ENCODE measurements at regions not wholly inside any gene's neighbourhood (a gene's known extent, or its start where the extent isn't known, plus 50 kb on each side); places are given as distances from the start of the nearest gene placed in this dataset.

DNA sequence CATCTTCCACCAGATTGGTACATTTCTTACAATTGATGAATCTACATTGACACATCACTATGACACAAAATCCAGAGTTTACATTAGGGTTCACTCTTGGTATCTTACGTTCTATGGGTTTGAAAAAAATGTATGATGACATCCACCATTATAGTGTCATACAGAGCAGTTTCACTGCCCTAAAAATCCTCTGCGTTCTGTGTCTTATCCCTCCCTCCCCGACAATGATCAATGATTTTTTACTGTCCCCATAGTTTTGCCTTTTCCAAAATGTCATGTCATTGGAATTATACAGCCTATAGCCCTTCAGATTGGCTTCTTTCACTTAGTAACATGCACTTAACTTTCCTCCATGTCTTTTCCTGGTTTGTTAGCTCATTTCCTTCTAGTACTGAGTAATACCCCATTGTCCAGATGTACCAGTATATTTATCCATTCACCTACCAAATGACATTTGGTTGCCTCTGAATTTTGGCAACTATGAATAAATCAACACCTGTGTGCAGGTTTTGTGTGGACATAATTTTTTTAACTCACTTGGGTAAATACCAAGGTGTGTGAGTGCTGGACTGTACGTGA, 80.9 kb upstream of the CDC42BPA start:
- no peak overlapping the region for H3K27ac ChIP-seq (ENCODE audit: low read depth in 2 of 2, low read length in 1 of 2)
- H3K27me3 ChIP-seq (ENCODE audit: control insufficient read depth in 1 of 2, insufficient read depth in 2 of 2, low read length in 2 of 2), result no peaks in the 10 kb centered on the region
- 81 to 86% methylated on average over 4 of the region's 4 CpGs for WGBS, 2 donors
- peaks cover 0 to 2% of the 10 kb centered on the region in 2 donors for H3K9me3 ChIP-seq (ENCODE audit: control insufficient read depth in 2 of 2, insufficient read depth in 1 of 2, low read depth in 1 of 2, low read length in 1 of 2)
- no peak overlapping the region for H3K4me3 ChIP-seq (ENCODE audit: low read depth in 1 of 2, low read length in 2 of 2)
- H3K4me1 ChIP-seq (ENCODE audit: control insufficient read depth in 2 of 2, insufficient read depth in 2 of 2, low read length in 1 of 2), result no peaks in the 10 kb centered on the region
- H3K36me3 ChIP-seq (ENCODE audit: control insufficient read depth in 2 of 2, insufficient read depth in 2 of 2, low read length in 1 of 2), result no peaks in the 10 kb centered on the region

DNA sequence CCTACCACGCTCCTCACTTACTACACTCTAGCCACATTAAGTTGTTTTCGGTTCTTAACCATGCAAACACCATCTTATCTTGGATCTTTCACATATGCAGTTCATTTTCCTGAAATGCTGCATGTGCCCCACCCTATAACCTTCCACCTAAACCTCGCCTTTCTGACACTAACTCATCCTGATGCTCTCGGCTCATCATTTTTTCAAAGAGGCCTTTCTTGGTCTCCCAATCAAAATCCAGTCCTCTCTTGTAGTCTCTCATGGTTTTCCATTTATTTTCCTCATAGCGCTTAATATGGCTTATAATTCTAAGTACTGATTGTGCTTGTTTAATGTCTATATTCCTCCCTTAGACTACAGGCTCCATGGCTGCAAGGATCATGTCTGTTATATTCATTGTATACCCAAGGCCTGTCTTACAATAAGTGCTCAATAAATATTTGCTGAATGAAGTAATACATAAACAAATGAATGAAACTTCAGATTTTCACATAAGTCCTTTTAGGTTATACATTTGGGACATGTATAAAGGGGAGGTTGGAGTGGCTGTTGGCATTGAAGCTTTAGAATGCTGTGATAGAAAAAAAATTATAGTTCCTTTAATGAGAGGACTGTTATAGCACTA, 79.2 kb upstream of the CDC42BPA start:
- no peaks in the 10 kb centered on the region for H3K27me3 ChIP-seq (ENCODE audit: control insufficient read depth in 1 of 2, insufficient read depth in 2 of 2, low read length in 2 of 2)
- 84 to 89% methylated on average over 5 of the region's 5 CpGs for WGBS, 2 donors
- H3K36me3 ChIP-seq (ENCODE audit: control insufficient read depth in 2 of 2, insufficient read depth in 2 of 2, low read length in 1 of 2), result no peaks in the 10 kb centered on the region
- H3K27ac ChIP-seq (ENCODE audit: low read depth in 2 of 2, low read length in 1 of 2), result no peak overlapping the region
- peaks cover 0 to 2% of the 10 kb centered on the region in 2 donors for H3K9me3 ChIP-seq (ENCODE audit: control insufficient read depth in 2 of 2, insufficient read depth in 1 of 2, low read depth in 1 of 2, low read length in 1 of 2)
- no peaks in the 10 kb centered on the region for H3K4me1 ChIP-seq (ENCODE audit: control insufficient read depth in 2 of 2, insufficient read depth in 2 of 2, low read length in 1 of 2)
- H3K4me3 ChIP-seq (ENCODE audit: low read depth in 1 of 2, low read length in 2 of 2), result no peak overlapping the region

DNA sequence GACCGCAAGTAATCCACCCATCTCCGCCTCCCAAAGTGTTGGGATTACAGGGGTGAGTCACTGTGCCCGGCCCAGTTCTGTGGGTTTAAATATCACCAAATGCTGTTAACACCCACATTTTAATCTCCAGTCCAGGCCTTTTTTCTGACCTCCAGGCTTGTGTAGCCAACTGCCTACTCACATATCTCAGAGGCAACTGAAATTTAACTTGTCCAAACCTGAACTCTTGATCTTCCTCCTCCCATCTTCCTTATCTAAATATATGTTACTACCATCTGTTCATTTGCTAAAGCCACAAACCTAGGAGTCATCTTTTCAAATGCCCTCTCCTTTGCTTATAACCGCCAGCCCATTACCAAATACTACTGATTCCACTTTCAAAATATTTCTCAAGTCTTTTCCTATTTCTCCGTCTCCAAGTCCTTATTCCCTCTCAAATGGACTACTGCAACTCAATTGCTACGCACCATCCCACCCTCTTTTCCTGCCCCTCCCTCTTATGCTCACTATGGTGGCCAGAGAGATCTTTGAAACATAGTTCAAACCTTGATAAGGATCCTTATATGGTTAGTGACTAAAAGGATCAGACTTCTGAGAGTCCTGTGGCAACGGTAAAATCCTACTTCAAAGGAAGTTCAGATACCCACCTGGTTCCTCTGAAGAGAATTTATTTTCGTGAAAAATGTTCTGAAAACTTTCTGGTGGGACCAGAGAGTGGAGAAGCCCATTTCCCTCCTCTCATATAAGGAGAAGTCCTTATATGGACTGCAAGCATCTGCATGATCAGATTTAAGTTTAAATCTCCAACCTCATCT, 78.5 kb upstream of the CDC42BPA start:
- H3K36me3 ChIP-seq (ENCODE audit: control insufficient read depth in 2 of 2, insufficient read depth in 2 of 2, low read length in 1 of 2), result no peaks in the 10 kb centered on the region
- H3K4me1 ChIP-seq (ENCODE audit: control insufficient read depth in 2 of 2, insufficient read depth in 2 of 2, low read length in 1 of 2), result no peaks in the 10 kb centered on the region
- no peak overlapping the region for H3K4me3 ChIP-seq (ENCODE audit: low read depth in 1 of 2, low read length in 2 of 2)
- H3K27me3 ChIP-seq (ENCODE audit: control insufficient read depth in 1 of 2, insufficient read depth in 2 of 2, low read length in 2 of 2), result no peaks in the 10 kb centered on the region
- H3K9me3 ChIP-seq (ENCODE audit: control insufficient read depth in 2 of 2, insufficient read depth in 1 of 2, low read depth in 1 of 2, low read length in 1 of 2), result no peaks in the 10 kb centered on the region
- H3K27ac ChIP-seq (ENCODE audit: low read depth in 2 of 2, low read length in 1 of 2), result no peak overlapping the region
- WGBS, 2 donors, result 67 to 79% methylated on average over 8 of the region's 8 CpGs

DNA sequence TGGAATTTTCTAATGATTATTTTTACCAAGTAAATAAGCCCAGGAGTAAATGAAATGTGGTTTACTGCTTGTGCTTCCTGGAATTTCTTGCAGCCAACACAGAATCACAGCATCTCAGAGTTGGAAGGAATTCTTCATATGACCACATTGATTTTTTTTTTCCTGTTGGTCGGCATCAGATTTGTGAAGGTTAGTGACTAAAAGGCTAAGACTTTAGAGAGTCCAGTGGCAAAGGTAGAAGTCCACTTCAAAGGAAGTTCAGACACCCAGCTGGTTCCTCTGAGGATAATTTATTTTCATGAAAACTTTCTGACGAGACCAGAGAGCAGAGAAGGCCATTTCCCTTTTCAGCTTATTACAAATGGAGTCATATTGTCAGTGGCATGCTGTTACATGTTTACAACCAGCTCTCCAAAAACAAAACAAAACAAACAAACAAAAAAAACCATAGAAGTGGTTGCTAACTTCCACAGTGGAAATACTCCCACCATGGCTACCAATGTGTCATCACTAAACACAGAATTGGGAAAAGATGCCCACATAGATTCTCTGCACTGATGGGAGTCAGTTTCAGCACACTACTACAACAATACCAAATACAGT, 77.2 kb upstream of the CDC42BPA start:
- no peak overlapping the region for H3K27ac ChIP-seq (ENCODE audit: low read depth in 2 of 2, low read length in 1 of 2)
- 53% methylated on average over 2 of the region's 2 CpGs for WGBS, 2 donors
- no peak overlapping the region for H3K4me3 ChIP-seq (ENCODE audit: low read depth in 1 of 2, low read length in 2 of 2)
- H3K4me1 ChIP-seq (ENCODE audit: control insufficient read depth in 2 of 2, insufficient read depth in 2 of 2, low read length in 1 of 2), result no peaks in the 10 kb centered on the region
- no peaks in the 10 kb centered on the region for H3K27me3 ChIP-seq (ENCODE audit: control insufficient read depth in 1 of 2, insufficient read depth in 2 of 2, low read length in 2 of 2)
- H3K9me3 ChIP-seq (ENCODE audit: control insufficient read depth in 2 of 2, insufficient read depth in 1 of 2, low read depth in 1 of 2, low read length in 1 of 2), result no peaks in the 10 kb centered on the region
- H3K36me3 ChIP-seq (ENCODE audit: control insufficient read depth in 2 of 2, insufficient read depth in 2 of 2, low read length in 1 of 2), result no peaks in the 10 kb centered on the region

DNA sequence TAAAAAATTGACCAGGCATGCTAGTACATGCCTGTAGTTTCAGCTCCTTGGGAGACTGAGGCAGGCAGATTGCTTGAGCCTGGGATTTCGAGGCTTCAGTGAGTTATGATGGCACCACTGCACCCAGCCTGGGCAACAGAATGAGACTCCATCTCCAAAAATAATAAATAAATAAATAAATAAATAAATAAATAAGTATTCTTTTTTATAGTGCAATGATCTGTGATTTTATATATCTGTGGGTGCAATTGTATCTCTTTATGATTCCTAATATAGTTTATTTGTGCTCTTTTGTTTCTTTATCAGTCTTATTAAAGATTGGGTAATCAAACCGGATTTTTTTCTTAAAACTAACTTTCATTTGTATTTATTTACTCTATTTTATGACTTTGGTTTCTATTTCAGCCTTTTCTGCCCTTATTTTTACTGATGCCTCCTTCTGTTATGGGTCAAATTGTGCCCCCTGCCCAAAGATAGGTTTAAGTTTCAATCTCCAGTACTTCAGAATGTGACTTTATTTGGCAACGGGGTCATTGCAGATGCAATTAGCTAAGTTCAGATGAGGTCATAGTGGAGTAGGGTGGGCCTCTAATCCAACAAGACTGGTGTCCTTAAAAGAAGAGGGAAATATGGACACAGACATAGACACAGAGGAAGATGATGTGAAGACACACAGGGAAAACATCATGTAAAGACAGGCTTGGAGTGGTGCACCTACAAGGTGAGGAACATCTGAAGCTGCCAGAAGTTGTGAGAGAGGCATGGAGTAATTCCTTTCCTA, 74.9 kb upstream of the CDC42BPA start:
- H3K27ac ChIP-seq (ENCODE audit: low read depth in 2 of 2, low read length in 1 of 2), result no peak overlapping the region
- no peaks in the 10 kb centered on the region for H3K36me3 ChIP-seq (ENCODE audit: control insufficient read depth in 2 of 2, insufficient read depth in 2 of 2, low read length in 1 of 2)
- H3K27me3 ChIP-seq (ENCODE audit: control insufficient read depth in 1 of 2, insufficient read depth in 2 of 2, low read length in 2 of 2), result no peaks in the 10 kb centered on the region
- 55 to 64% methylated on average over 3 of the region's 3 CpGs for WGBS, 2 donors
- no peaks in the 10 kb centered on the region for H3K9me3 ChIP-seq (ENCODE audit: control insufficient read depth in 2 of 2, insufficient read depth in 1 of 2, low read depth in 1 of 2, low read length in 1 of 2)
- H3K4me3 ChIP-seq (ENCODE audit: low read depth in 1 of 2, low read length in 2 of 2), result no peak overlapping the region
- no peaks in the 10 kb centered on the region for H3K4me1 ChIP-seq (ENCODE audit: control insufficient read depth in 2 of 2, insufficient read depth in 2 of 2, low read length in 1 of 2)

DNA sequence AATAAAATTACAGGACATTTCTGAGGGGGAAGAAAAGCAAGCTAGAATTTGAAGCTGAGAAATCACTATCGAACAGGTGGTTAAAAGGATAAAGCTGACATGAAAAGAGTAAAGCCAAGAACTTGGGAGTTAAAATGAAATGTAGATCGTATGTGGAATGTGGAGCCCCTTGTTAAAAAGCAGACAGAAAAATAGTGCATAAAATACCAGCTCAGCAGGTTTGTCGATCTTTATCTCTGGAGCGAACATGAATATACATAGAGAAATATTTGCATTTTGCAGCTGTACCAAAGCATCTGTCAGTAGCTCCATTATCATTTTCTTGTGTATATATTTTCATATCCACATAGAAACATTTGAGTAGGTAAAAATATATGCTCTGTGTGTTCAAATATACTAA, 73.6 kb upstream of the CDC42BPA start:
- H3K4me1 ChIP-seq (ENCODE audit: control insufficient read depth in 2 of 2, insufficient read depth in 2 of 2, low read length in 1 of 2), result no peaks in the 10 kb centered on the region
- no peak overlapping the region for H3K27ac ChIP-seq (ENCODE audit: low read depth in 2 of 2, low read length in 1 of 2)
- H3K9me3 ChIP-seq (ENCODE audit: control insufficient read depth in 2 of 2, insufficient read depth in 1 of 2, low read depth in 1 of 2, low read length in 1 of 2), result no peaks in the 10 kb centered on the region
- no peaks in the 10 kb centered on the region for H3K36me3 ChIP-seq (ENCODE audit: control insufficient read depth in 2 of 2, insufficient read depth in 2 of 2, low read length in 1 of 2)
- WGBS, 2 donors, result 45 to 55% methylated on average over 4 of the region's 4 CpGs
- no peaks in the 10 kb centered on the region for H3K27me3 ChIP-seq (ENCODE audit: control insufficient read depth in 1 of 2, insufficient read depth in 2 of 2, low read length in 2 of 2)
- no peak overlapping the region for H3K4me3 ChIP-seq (ENCODE audit: low read depth in 1 of 2, low read length in 2 of 2)

DNA sequence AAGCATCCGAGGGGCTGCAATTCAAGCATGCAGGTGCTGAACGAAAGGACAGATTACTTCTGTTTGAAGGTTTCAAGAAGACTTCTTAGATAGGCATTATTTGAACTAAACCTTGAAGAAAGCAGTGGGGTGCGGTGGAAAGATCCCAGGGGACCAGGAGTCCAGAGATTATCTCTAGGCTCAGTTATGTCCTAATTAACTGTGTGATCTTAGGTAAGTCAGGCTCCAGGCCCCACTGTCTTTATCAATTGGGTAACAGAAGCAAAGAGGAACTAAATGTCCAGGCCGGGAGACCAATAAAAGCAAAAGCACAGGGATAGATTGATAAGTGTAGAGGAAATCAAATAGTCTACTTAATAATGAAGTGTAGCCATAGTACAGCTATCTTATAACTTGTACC, 72.9 kb upstream of the CDC42BPA start:
- no peaks in the 10 kb centered on the region for H3K27me3 ChIP-seq (ENCODE audit: control insufficient read depth in 1 of 2, insufficient read depth in 2 of 2, low read length in 2 of 2)
- H3K36me3 ChIP-seq (ENCODE audit: control insufficient read depth in 2 of 2, insufficient read depth in 2 of 2, low read length in 1 of 2), result no peaks in the 10 kb centered on the region
- H3K9me3 ChIP-seq (ENCODE audit: control insufficient read depth in 2 of 2, insufficient read depth in 1 of 2, low read depth in 1 of 2, low read length in 1 of 2), result no peaks in the 10 kb centered on the region
- H3K4me1 ChIP-seq (ENCODE audit: control insufficient read depth in 2 of 2, insufficient read depth in 2 of 2, low read length in 1 of 2), result no peaks in the 10 kb centered on the region
- no peak overlapping the region for H3K27ac ChIP-seq (ENCODE audit: low read depth in 2 of 2, low read length in 1 of 2)
- WGBS, 2 donors, result 86 to 90% methylated on average over 4 of the region's 4 CpGs
- no peak overlapping the region for H3K4me3 ChIP-seq (ENCODE audit: low read depth in 1 of 2, low read length in 2 of 2)

DNA sequence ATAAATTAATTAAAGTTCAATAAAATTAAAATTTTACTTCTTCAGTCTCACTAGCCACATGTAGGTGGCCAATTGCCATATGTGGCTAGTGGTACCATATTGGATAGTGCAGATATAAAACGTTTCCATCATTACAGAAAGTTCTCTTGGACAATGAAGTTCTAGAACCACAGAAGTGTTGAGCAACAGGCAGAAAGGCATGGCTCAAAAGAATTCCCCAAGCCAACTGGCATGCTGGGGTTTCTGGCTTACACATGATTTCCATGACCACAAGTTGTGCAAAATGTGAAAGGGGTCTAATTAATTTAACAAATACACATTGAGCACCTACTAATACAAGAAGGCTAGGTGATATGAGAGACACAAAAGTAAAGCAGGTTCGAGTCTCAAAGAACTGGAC, 72.2 kb upstream of the CDC42BPA start:
- Histone ChIP-seq H3K36me3 (ENCODE audit: control insufficient read depth in 2 of 2, insufficient read depth in 2 of 2, low read length in 1 of 2) (no peaks in the 10 kb centered on the region), H3K9me3 (ENCODE audit: control insufficient read depth in 2 of 2, insufficient read depth in 1 of 2, low read depth in 1 of 2, low read length in 1 of 2) (no peaks in the 10 kb centered on the region), H3K27ac (ENCODE audit: low read depth in 2 of 2, low read length in 1 of 2) (no peak overlapping the region), H3K4me1 (ENCODE audit: control insufficient read depth in 2 of 2, insufficient read depth in 2 of 2, low read length in 1 of 2) (no peaks in the 10 kb centered on the region), H3K27me3 (ENCODE audit: control insufficient read depth in 1 of 2, insufficient read depth in 2 of 2, low read length in 2 of 2) (no peaks in the 10 kb centered on the region), H3K4me3 (ENCODE audit: low read depth in 1 of 2, low read length in 2 of 2) (no peak overlapping the region)
- 76 to 79% methylated on average over 2 of the region's 2 CpGs for WGBS, 2 donors
